SK-N-MC (cell line): ENCODE measurements at regions not wholly inside any gene's neighbourhood (a gene's known extent, or its start where the extent isn't known, plus 50 kb on each side); places are given as distances from the start of the nearest gene placed in this dataset.
"Not testable (repeated sequence)": the region's sequence is repeated elsewhere in the genome, so short reads cannot be mapped to it uniquely, and the experiment has no call there.

Experiments
- DNase-seq: peaks from one replicate; pipeline ENCODE4 v3.0.0-alpha.2; 2011; ENCODE audit warnings: low read depth, low spot score
- H3K27ac ChIP-seq: fragments of 200-600 bp; sonication (generic); 2 replicates; pipeline ENCODE4 v1.5.1; 2016; ENCODE audit warnings: mixed run types
- H3K36me3 ChIP-seq: fragments of 200-600 bp; sonication (generic); 2 replicates; pipeline ENCODE4 v1.6.1; 2017; ENCODE audit warnings: antibody characterized with exemption, low read length, mixed read lengths; ENCODE audit not compliant: insufficient read depth
- H3K4me3 ChIP-seq: fragments of 200-600 bp; sonication (generic); 2 replicates; pipeline ENCODE4 v1.5.1; 2016
- H3K9ac ChIP-seq: fragments of 200-600 bp; sonication (generic); 2 replicates; pipeline ENCODE4 v1.8.0; 2017; ENCODE audit warnings: mixed run types, mixed read lengths; ENCODE audit not compliant: insufficient read length
- H3K9me3 ChIP-seq: fragments of 200-600 bp; sonication (generic); 2 replicates; pipeline ENCODE4 v1.6.1; 2017; ENCODE audit warnings: low read depth, mild to moderate bottlenecking, antibody characterized with exemption, low read length, moderate library complexity, mixed read lengths
- EZH2 ChIP-seq: fragments of 200-600 bp; sonication (generic); IDR thresholded peaks from one replicate; pipeline ENCODE4 v1.6.1; 2017; ENCODE audit warnings: antibody characterized with exemption
- FOXP2 ChIP-seq: optimal IDR thresholded peaks from 2 replicates; pipeline ENCODE3; 2011; ENCODE audit warnings: mild to moderate bottlenecking, moderate library complexity; ENCODE audit not compliant: insufficient read depth; ENCODE audit errors: extremely low read length, control extremely low read depth
- POLR2AphosphoS5 ChIP-seq: IDR thresholded peaks from 2 replicates; pipeline ENCODE4 v1.6.1; 2012; ENCODE audit warnings: mild to moderate bottlenecking, low read depth, low read length, borderline replicate concordance

DNA sequence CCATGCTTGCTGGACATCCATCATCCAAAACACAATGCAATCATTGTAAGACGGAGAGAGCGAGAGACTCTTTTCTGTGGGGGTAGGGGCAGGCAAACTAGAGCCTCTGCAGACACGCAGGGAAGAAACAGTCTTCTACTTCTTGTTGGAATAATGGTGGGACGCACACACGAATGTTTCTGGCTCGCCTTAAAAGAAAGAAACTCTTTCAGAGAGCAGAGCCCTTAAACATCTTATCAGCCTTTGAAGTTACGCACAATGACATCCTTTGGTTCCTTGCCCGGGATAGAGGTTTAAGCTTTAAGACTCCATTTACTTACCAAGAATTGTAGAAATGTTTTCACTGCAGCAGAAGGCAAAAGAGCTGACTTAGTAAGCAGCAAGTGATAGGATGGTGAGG is 133.8 kb upstream of the FOXN3 start:
- no peak for DNase-seq
- no peak overlapping the region for H3K27ac ChIP-seq
- no peak overlapping the region for H3K9ac ChIP-seq
- H3K4me3 ChIP-seq = no peak overlapping the region
- no peaks in the 10 kb centered on the region for H3K36me3 ChIP-seq
- no peak for TF ChIP-seq EZH2
- no peak for TF ChIP-seq FOXP2
- TF ChIP-seq POLR2AphosphoS5 = no peak
- H3K9me3 ChIP-seq = no peaks in the 10 kb centered on the region

DNA sequence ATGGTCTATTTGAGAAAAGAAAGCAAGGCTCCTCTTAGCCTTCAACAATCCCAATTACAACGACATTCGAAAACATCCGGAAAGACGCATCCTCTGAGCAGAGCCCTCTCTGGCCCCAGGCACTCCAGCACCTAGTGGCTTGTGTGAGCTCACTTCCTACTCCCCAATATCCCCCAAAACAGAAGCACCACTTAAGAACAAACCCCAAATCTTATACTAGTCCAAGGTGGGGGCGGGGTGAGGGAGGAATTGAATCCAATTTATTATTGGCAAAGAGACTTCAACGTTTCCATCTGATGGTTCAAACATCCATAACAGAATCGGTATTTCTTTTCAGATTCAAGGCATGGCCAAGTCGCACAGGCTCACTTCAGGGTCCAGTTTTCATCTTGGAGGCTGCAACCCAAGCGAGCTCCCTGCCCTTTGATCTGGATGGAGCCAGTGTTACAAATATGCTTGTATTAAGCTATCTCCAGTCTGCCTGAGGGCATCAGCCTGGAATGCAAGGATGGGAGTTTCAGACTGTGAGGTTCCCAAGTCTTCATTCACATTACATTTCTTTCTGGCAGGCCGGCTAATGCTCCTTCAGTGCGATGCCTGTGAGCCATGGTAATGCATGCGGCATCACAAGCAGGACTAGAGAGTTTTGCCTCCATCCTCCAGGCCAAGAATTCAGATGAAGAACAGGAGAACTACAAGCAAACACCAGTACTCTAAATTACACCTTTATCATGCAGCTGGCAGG is 132.5 kb upstream of the FOXN3 start:
- Histone ChIP-seq H3K36me3 (no peaks in the 10 kb centered on the region), H3K9me3 (no peaks in the 10 kb centered on the region), H3K9ac (no peak overlapping the region), H3K27ac (no peak overlapping the region), H3K4me3 (no peak overlapping the region)
- DNase-seq = no peak
- TF ChIP-seq EZH2 = no peak
- no peak for TF ChIP-seq POLR2AphosphoS5
- no peak for TF ChIP-seq FOXP2

DNA sequence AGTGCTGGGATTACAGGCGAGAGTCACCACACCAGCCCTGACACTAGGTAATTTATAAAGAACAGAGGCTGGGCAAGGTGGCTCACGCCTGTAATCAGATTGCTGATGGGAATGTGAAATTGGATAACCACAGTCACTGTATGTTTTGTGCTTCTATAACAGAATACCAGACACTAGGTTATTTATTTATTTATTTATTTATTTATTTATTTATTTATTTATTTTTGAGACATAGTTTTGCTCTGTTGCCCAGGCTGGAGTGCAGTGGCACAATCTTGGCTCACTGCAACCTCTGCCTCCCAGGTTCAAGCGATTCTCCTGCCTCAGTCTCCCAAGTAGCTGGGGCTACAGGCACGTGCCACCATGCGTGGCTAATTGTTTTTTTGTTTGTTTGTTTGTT is 130.0 kb upstream of the FOXN3 start:
- H3K4me3 ChIP-seq, H3K9me3 ChIP-seq: not testable (repeated sequence)

DNA sequence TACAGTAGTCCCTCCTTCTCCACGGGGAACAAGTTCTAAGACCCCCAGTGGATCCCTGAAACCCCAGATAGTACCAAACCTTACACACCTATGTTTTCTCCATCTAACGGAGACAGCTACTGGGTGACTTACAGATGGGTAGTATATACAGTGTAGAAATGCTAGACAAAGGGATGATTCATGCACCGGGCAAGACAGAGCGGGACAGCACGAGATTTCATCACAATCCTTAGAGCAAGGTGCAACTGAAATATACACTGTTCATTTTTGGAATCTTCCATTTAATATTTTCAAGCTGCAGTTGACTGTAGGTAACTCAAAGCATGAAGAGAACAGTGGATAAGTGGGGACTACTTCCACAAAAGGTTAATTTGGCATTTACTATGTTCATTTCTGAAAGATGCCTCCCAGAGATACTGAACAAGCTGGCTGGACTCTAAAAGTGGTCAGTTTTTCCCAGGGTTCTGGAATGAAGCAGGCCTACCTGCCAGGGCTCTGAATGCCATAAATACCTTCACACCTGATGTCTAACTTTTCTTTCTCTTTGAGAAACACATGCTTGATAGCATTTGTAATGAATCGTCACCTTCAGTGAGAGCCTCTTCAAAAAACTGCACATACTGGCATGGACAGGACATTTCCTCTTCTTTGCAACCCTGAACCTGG is 127.7 kb upstream of the FOXN3 start:
- Histone ChIP-seq H3K4me3 (no peak overlapping the region), H3K27ac (no peak overlapping the region), H3K36me3 (no peaks in the 10 kb centered on the region), H3K9me3 (no peaks in the 10 kb centered on the region), H3K9ac (no peak overlapping the region)
- DNase-seq = no peak
- no peak for TF ChIP-seq FOXP2
- no peak for TF ChIP-seq POLR2AphosphoS5
- TF ChIP-seq EZH2 = no peak

More for the DNA sequence above, 130.0 kb upstream of the FOXN3 start:
- not testable (repeated sequence) for H3K27ac ChIP-seq, DNase-seq, H3K9ac ChIP-seq, H3K36me3 ChIP-seq

GRCh38 chr14:89543425-89543790 is 126.4 kb upstream of the FOXN3 start:
- H3K9ac ChIP-seq = no peak overlapping the region
- no peaks in the 10 kb centered on the region for H3K36me3 ChIP-seq
- no peak overlapping the region for H3K4me3 ChIP-seq
- H3K27ac ChIP-seq = no peak overlapping the region
- H3K9me3 ChIP-seq = no peaks in the 10 kb centered on the region
- no peak for TF ChIP-seq FOXP2
- TF ChIP-seq POLR2AphosphoS5 = no peak
- no peak for TF ChIP-seq EZH2
- DNase-seq = no peak

GRCh38 chr14:89542786-89543424 is 125.9 kb upstream of the FOXN3 start:
- Histone ChIP-seq H3K9me3 (no peaks in the 10 kb centered on the region), H3K9ac (no peak overlapping the region), H3K27ac (no peak overlapping the region), H3K4me3 (no peak overlapping the region), H3K36me3 (no peaks in the 10 kb centered on the region)
- no peak for TF ChIP-seq POLR2AphosphoS5
- no peak for TF ChIP-seq FOXP2
- TF ChIP-seq EZH2 = no peak
- no peak for DNase-seq

GRCh38 chr14:89540830-89541470 is 123.9 kb upstream of the FOXN3 start:
- Histone ChIP-seq H3K9ac (no peak overlapping the region), H3K4me3 (no peak overlapping the region), H3K36me3 (no peaks in the 10 kb centered on the region), H3K9me3 (no peaks in the 10 kb centered on the region), H3K27ac (no peak overlapping the region)
- TF ChIP-seq POLR2AphosphoS5 (no peak), FOXP2 (no peak), EZH2 (no peak)
- no peak for DNase-seq
